GM12878 (cell line): ENCODE measurements at regions not wholly inside any gene's neighbourhood (a gene's known extent, or its start where the extent isn't known, plus 50 kb on each side); places are given as distances from the start of the nearest gene placed in this dataset.

Experiments
- ATAC-seq: fragments of 200-7000 bp; cut with Tn5 transposase; 3 replicates; pipeline ENCODE4 v1.9.1; 2020; ENCODE audit warnings: mild to moderate bottlenecking, moderate library complexity
- BruUV-seq: library from RNA; stranded (reverse); fragments of 400-500 nt; replicated peaks from 2 replicates; lab custom pipeline; 2021; lab: Mats Ljungman, UMichigan
- CTCF ChIA-PET: fragments of 300-600 bp; sonication (Branson Sonifier 250); formaldehyde crosslinking; extraction: SDS; loops from one replicate; lab custom pipeline; 2021; ENCODE audit warnings: inconsistent platforms; lab: Yijun Ruan, JAX
- POLR2A ChIA-PET: fragments of 350-600 bp; formaldehyde crosslinking; extraction: SDS; loops from one replicate; lab custom pipeline; 2021; ENCODE audit warnings: inconsistent platforms; lab: Charles Lee
- RAD21 ChIA-PET: fragments of 300-600 bp; sonication (Branson Sonifier 250); formaldehyde crosslinking; loops from one replicate; lab custom pipeline; 2023; ENCODE audit warnings: antibody characterized with exemption; ENCODE audit not compliant: unreplicated experiment; lab: Charles Lee
- SMC1A ChIA-PET: fragments of 300-600 bp; sonication (Branson Sonifier 250); formaldehyde crosslinking; loops from one replicate; lab custom pipeline; 2023; ENCODE audit not compliant: unreplicated experiment, uncharacterized antibody; lab: Charles Lee
- DNase-seq: peaks from one replicate; pipeline ENCODE4 v3.0.0-alpha.2; 2011; ENCODE audit warnings: low read depth, low spot score
- FAIRE-seq: peaks from 3 replicates; lab custom pipeline; 2011; peaks lifted over from hg19 to GRCh38; lab: Jason Lieb, UNC
- H2AFZ ChIP-seq: 2 replicates; pipeline ENCODE4 v1.6.0; 2011; ENCODE audit warnings: low read depth, low read length, control low read depth; ENCODE audit not compliant: control insufficient read depth
- H3K27ac ChIP-seq: 2 replicates; pipeline ENCODE4 v1.5.1; 2011; ENCODE audit warnings: control low read depth; ENCODE audit not compliant: control insufficient read depth, insufficient read depth
- H3K27me3 ChIP-seq, 2 experiments: replicated peaks in 1 of 2; 2 replicates each; pipeline versions ENCODE4 v1.6.0 to v1.6.1; 2011; ENCODE audit warnings: low read length in 1 of 2; ENCODE audit not compliant: control insufficient read depth in 2 of 2, insufficient read depth in 2 of 2
- H3K36me3 ChIP-seq, 2 experiments: 2 replicates each; pipeline ENCODE4 v1.5.1; 2011; ENCODE audit warnings: low read length in 1 of 2; ENCODE audit not compliant: control insufficient read depth in 2 of 2, insufficient read depth in 2 of 2
- H3K4me1 ChIP-seq: 2 replicates; pipeline ENCODE4 v1.6.1; 2011; ENCODE audit warnings: mild to moderate bottlenecking, low read length, moderate library complexity, mixed read lengths; ENCODE audit not compliant: control insufficient read depth, insufficient read depth
- H3K4me2 ChIP-seq: 2 replicates; pipeline ENCODE4 v1.6.0; 2011; ENCODE audit warnings: control low read depth; ENCODE audit not compliant: control insufficient read depth, insufficient read depth
- H3K4me3 ChIP-seq: fragments of 200-600 bp; sonication (generic); 2 replicates; pipeline ENCODE4 v1.5.1; 2016
- H3K79me2 ChIP-seq: 2 replicates; pipeline ENCODE4 v1.6.0; 2011; ENCODE audit warnings: low read length; ENCODE audit not compliant: control insufficient read depth, insufficient read depth
- H3K9ac ChIP-seq: 2 replicates; pipeline ENCODE4 v1.8.0; 2011; ENCODE audit warnings: low read length, control low read depth, mixed read lengths; ENCODE audit not compliant: control insufficient read depth, insufficient read depth
- H3K9me3 ChIP-seq: replicated peaks from 3 replicates; pipeline ENCODE4 v1.5.1; 2011; ENCODE audit warnings: mild to moderate bottlenecking, low read length; ENCODE audit not compliant: control insufficient read depth, insufficient read depth
- H4K20me1 ChIP-seq: 2 replicates; pipeline ENCODE4 v1.6.0; 2011; ENCODE audit not compliant: control insufficient read depth, insufficient read depth
- BCLAF1 ChIP-seq: fragments of 450-650 bp; IDR thresholded peaks from 2 replicates; pipeline ENCODE4 v1.6.1; 2017; ENCODE audit warnings: antibody characterized with exemption, mild to moderate bottlenecking, moderate library complexity
- CBX5 ChIP-seq: sonication (generic); IDR thresholded peaks from 2 replicates; pipeline ENCODE4 v1.6.1; 2016; ENCODE audit warnings: low read depth, moderate library complexity, mild to moderate bottlenecking, inconsistent platforms
- FOXK2 ChIP-seq: fragments of 450-650 bp; IDR thresholded peaks from 2 replicates; pipeline ENCODE4 v1.6.1; 2017; ENCODE audit warnings: mild to moderate bottlenecking, moderate library complexity
- IRF4 ChIP-seq: IDR thresholded peaks from 2 replicates; pipeline ENCODE4 v1.6.1; 2011; ENCODE audit warnings: low read depth, low read length
- MYB ChIP-seq: fragments of 150-350 bp; IDR thresholded peaks from 2 replicates; pipeline ENCODE4 v1.6.1; 2014; ENCODE audit warnings: mild to moderate bottlenecking, low read depth, low read length, borderline replicate concordance
- PML ChIP-seq: IDR thresholded peaks from 2 replicates; pipeline ENCODE4 v1.6.1; 2012; ENCODE audit warnings: low read length, inconsistent platforms
- REST ChIP-seq: IDR thresholded peaks from 2 replicates; pipeline ENCODE4 v1.6.1; 2012; ENCODE audit warnings: mild to moderate bottlenecking, low read depth, low read length
- ZBED1 ChIP-seq: IDR thresholded peaks from 2 replicates; pipeline ENCODE4 v1.6.1; 2016; ENCODE audit warnings: borderline replicate concordance
- ZNF274 ChIP-seq: IDR thresholded peaks from one replicate; pipeline ENCODE4 v1.8.0; 2011; ENCODE audit not compliant: insufficient read length, insufficient read depth
- WGBS: methylation state at CpG from one replicate; pipeline ENCODE4 v1.1.6; 2016; ENCODE audit warnings: low lambda C conversion rate; ENCODE audit not compliant: insufficient replicate concordance, insufficient coverage; ENCODE audit errors: missing lambda C conversion rate; 5-methylcytosine and 5-hydroxymethylcytosine counted together
- in situ Hi-C: fragments of 300-500 bp; cut with MboI; formaldehyde crosslinking; loops from 9 replicates; pipeline ENCODE4 v1.14.3; 2018; ENCODE audit warnings: mixed read lengths
- intact Hi-C: fragments of 100-400 bp; cut with micrococcal nuclease; formaldehyde crosslinking; loops from one replicate; pipeline ENCODE4 v1.14.2; 2022; ENCODE audit not compliant: unreplicated experiment

- Histone ChIP-seq H2AFZ (no peak overlapping the region), H3K4me2 (no peak overlapping the region), H3K9me3 (no peaks in the 10 kb centered on the region), H3K27me3 (no peaks in the 10 kb centered on the region), H3K4me1 (no peaks in the 10 kb centered on the region), H3K79me2 (no peaks in the 10 kb centered on the region), H3K27ac (no peak overlapping the region), H3K9ac (no peak overlapping the region), H4K20me1 (no peaks in the 10 kb centered on the region), H3K36me3 (no peaks in the 10 kb centered on the region), H3K4me3 (no peak overlapping the region)
- no TSS peak for BruUV-seq
- in situ Hi-C loops, result no loop called here
- DNase-seq (no peak), ATAC-seq (no peak), FAIRE-seq (no peak)
- POLR2A ChIA-PET, result no interaction called here
- SMC1A ChIA-PET, result no interaction called here
- CTCF ChIA-PET, result no interaction called here
- no peak for TF ChIP-seq CBX5
- TF ChIP-seq PML, result no peak
- no peak for TF ChIP-seq ZNF274
- TF ChIP-seq FOXK2, result no peak
- no peak for TF ChIP-seq BCLAF1
- TF ChIP-seq REST, result no peak
- TF ChIP-seq MYB, result no peak
- no peak for TF ChIP-seq IRF4
- TF ChIP-seq ZBED1, result no peak
- intact Hi-C loops, result no loop called here
- 36% methylated on average over 8 of the region's 8 CpGs for WGBS
- RAD21 ChIA-PET, result no interaction called here
Observed at GRCh38 chr6:54646951-54647664, 199.5 kb upstream of the FAM83B start.
